A549 (cell line): ENCODE measurements at regions not wholly inside any gene's neighbourhood (a gene's known extent, or its start where the extent isn't known, plus 50 kb on each side); places are given as distances from the start of the nearest gene placed in this dataset.

Experiments
- ATAC-seq, 2 experiments: fragments of 200-7000 bp in 1 of 2; fragments of >200 bp in 1 of 2; cut with Nextera tagmentation in 1 of 2; cut with Tn5 transposase in 1 of 2; 3 replicates each; pipeline versions ENCODE4 v1.8.0 to v1.9.1; 2018 to 2020; ENCODE audit warnings: mild to moderate bottlenecking in 1 of 2, moderate library complexity in 1 of 2
- CTCF ChIA-PET: fragments of 300-600 bp; sonication (Branson Sonifier 250); formaldehyde crosslinking; extraction: SDS; loops from one replicate; lab custom pipeline; 2021; ENCODE audit warnings: antibody characterized with exemption, inconsistent platforms; lab: Yijun Ruan, JAX
- POLR2A ChIA-PET: fragments of 350-600 bp; formaldehyde crosslinking; extraction: SDS; loops from one replicate; lab custom pipeline; 2021; ENCODE audit warnings: antibody characterized with exemption, inconsistent platforms; lab: Yijun Ruan, JAX
- DNase-seq, 2 experiments: peaks; one replicate each; pipeline versions ENCODE4 v3.0.0 to v3.0.0-alpha.2; 2011 to 2016; ENCODE audit warnings: low read depth in 1 of 2, low spot score in 1 of 2
- FAIRE-seq: peaks from 2 replicates; lab custom pipeline; 2011; peaks lifted over from hg19 to GRCh38; lab: Jason Lieb, UNC
- H3K27ac ChIP-seq, 2 experiments: fragments of >200 bp; sonication (Bioruptor Twin); formaldehyde crosslinking; 3 replicates each; pipeline ENCODE4 v1.5.1; 2016 to 2017
- H3K4me1 ChIP-seq: fragments of >200 bp; sonication (Bioruptor Twin); formaldehyde crosslinking; 3 replicates; pipeline ENCODE4 v1.6.1; 2016
- H3K4me2 ChIP-seq: fragments of >200 bp; sonication (Bioruptor Twin); formaldehyde crosslinking; 3 replicates; pipeline ENCODE4 v1.6.1; 2016
- H3K4me3 ChIP-seq: fragments of >200 bp; sonication (Bioruptor Twin); formaldehyde crosslinking; 3 replicates; pipeline ENCODE4 v1.5.1; 2016
- H3K9me3 ChIP-seq: fragments of >200 bp; sonication (Bioruptor Twin); formaldehyde crosslinking; 3 replicates; pipeline ENCODE4 v1.6.1; 2016
- EP300 ChIP-seq, 2 experiments: fragments of >200 bp; sonication (Bioruptor Twin); formaldehyde crosslinking; IDR thresholded peaks; 2 replicates in 1 of 2; 3 replicates in 1 of 2; pipeline ENCODE4 v1.6.1; 2016 to 2017
- ESRRA ChIP-seq: fragments of 150-350 bp; IDR thresholded peaks from 2 replicates; pipeline ENCODE4 v1.6.1; 2014; ENCODE audit warnings: mild to moderate bottlenecking, low read length, borderline replicate concordance
- HDAC2 ChIP-seq: fragments of 200-600 bp; sonication (generic); IDR thresholded peaks from 2 replicates; pipeline ENCODE4 v1.6.1; 2016
- HOXB13 ChIP-seq: fragments of 250-450 bp; sonication (Bioruptor Pico); IDR thresholded peaks from 2 replicates; pipeline ENCODE4 v1.5.0; 2020; ENCODE audit warnings: low read depth, mild to moderate bottlenecking, moderate library complexity
- HOXB5 ChIP-seq: fragments of 250-450 bp; sonication (Bioruptor Pico); IDR thresholded peaks from 2 replicates; pipeline ENCODE4 v1.5.0; 2020; ENCODE audit warnings: mild to moderate bottlenecking, moderate library complexity
- JUNB ChIP-seq: fragments of >200 bp; sonication (Bioruptor Twin); formaldehyde crosslinking; IDR thresholded peaks from 2 replicates; pipeline ENCODE4 v1.6.1; 2016
- MAZ ChIP-seq: fragments of 150-350 bp; IDR thresholded peaks from 2 replicates; pipeline ENCODE4 v1.6.1; 2014; ENCODE audit warnings: antibody characterized with exemption, low read depth, low read length, borderline replicate concordance
- NFE2L2 ChIP-seq: fragments of 150-350 bp; conservative IDR thresholded peaks from 2 replicates; pipeline ENCODE4 v1.6.1; 2014; ENCODE audit warnings: low read length
- POLR2A ChIP-seq: IDR thresholded peaks from 2 replicates; pipeline ENCODE4 v1.6.1; 2012; ENCODE audit warnings: mild to moderate bottlenecking, low read length
- RARB ChIP-seq: fragments of 250-450 bp; sonication (Bioruptor Pico); IDR thresholded peaks from 2 replicates; pipeline ENCODE4 v1.8.0; 2021; ENCODE audit warnings: mild to moderate bottlenecking, moderate library complexity
- RFX5 ChIP-seq: fragments of 450-650 bp; IDR thresholded peaks from 2 replicates; pipeline ENCODE4 v1.7.1; 2014; ENCODE audit warnings: antibody characterized with exemption, mild to moderate bottlenecking, moderate library complexity
- SREBF2 ChIP-seq: fragments of 450-650 bp; IDR thresholded peaks from 2 replicates; pipeline ENCODE4 v1.6.1; 2014; ENCODE audit warnings: mild to moderate bottlenecking, moderate library complexity
- TFCP2L1 ChIP-seq: fragments of 250-450 bp; sonication (Bioruptor Pico); IDR thresholded peaks from 2 replicates; pipeline ENCODE4 v1.5.0; 2021; ENCODE audit warnings: mild to moderate bottlenecking
- TP53 ChIP-seq: fragments of 250-450 bp; sonication (Bioruptor Pico); IDR thresholded peaks from 2 replicates; pipeline ENCODE4 v1.5.0; 2021; ENCODE audit warnings: mild to moderate bottlenecking, moderate library complexity
- WGBS: methylation state at CpG from one replicate; pipeline ENCODE4 v1.1.6; 2017; ENCODE audit errors: missing lambda C conversion rate; 5-methylcytosine and 5-hydroxymethylcytosine counted together
- TF ChIP-seq, protein P1 (sequence below): fragments of 150-350 bp; IDR thresholded peaks from 2 replicates; pipeline ENCODE4 v1.6.1; 2014; ENCODE audit warnings: low read depth, mild to moderate bottlenecking, low read length
- TF ChIP-seq, protein P2 (sequence below): fragments of >200 bp; sonication (Bioruptor Twin); formaldehyde crosslinking; IDR thresholded peaks from 3 replicates; pipeline ENCODE4 v1.5.1; 2016
- TF ChIP-seq, protein P3 (sequence below): fragments of 200-600 bp; sonication (generic); IDR thresholded peaks from 2 replicates; pipeline ENCODE4 v1.6.1; 2016; ENCODE audit warnings: antibody characterized with exemption, mild to moderate bottlenecking, moderate library complexity
- TF ChIP-seq, protein P4 (sequence below): fragments of 250-450 bp; sonication (Bioruptor Pico); IDR thresholded peaks from 2 replicates; pipeline ENCODE4 v1.5.0; 2021; ENCODE audit warnings: mild to moderate bottlenecking, moderate library complexity, borderline replicate concordance
- TF ChIP-seq, protein P5 (sequence below): fragments of 450-650 bp; IDR thresholded peaks from 2 replicates; pipeline ENCODE4 v1.6.1; 2014; ENCODE audit warnings: antibody characterized with exemption
- TF ChIP-seq, protein P6 (sequence below): IDR thresholded peaks from 2 replicates; pipeline ENCODE4 v1.6.1; 2012

DNA sequence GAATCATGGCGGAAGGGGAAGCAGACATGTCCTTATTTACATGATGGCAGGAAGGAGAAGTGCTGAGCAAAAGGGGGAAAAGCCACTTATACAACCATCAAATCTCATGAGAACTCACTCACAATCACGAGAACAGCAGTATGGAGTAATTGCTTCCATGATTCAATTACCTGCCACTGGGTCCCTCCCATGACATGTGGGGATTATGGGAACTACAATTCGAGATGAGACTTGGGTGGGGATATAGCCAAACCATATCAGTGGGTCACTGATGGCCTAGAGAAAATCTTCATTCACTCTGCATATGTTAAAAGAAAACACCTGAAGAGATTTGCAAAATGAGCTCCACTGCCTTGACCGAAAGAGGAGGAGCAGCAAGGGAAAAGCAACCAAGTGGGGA, 130.3 kb upstream of the FAM20A start:
- TF ChIP-seq, protein P1, sequence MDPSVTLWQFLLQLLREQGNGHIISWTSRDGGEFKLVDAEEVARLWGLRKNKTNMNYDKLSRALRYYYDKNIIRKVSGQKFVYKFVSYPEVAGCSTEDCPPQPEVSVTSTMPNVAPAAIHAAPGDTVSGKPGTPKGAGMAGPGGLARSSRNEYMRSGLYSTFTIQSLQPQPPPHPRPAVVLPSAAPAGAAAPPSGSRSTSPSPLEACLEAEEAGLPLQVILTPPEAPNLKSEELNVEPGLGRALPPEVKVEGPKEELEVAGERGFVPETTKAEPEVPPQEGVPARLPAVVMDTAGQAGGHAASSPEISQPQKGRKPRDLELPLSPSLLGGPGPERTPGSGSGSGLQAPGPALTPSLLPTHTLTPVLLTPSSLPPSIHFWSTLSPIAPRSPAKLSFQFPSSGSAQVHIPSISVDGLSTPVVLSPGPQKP, result no peak
- TF ChIP-seq TP53 (CRISPR knock-in tag) (no peak), EP300 (IDR thresholded peaks at IDR 0.05) (no peak), RFX5 (no peak), HOXB5 (CRISPR knock-in tag) (no peak), POLR2A (no peak), NFE2L2 (no peak), JUNB (no peak), TFCP2L1 (CRISPR knock-in tag) (no peak), SREBF2 (no peak), HDAC2 (no peak), ESRRA (no peak), RARB (CRISPR knock-in tag) (no peak), MAZ (no peak), HOXB13 (CRISPR knock-in tag) (no peak)
- TF ChIP-seq, protein P2, sequence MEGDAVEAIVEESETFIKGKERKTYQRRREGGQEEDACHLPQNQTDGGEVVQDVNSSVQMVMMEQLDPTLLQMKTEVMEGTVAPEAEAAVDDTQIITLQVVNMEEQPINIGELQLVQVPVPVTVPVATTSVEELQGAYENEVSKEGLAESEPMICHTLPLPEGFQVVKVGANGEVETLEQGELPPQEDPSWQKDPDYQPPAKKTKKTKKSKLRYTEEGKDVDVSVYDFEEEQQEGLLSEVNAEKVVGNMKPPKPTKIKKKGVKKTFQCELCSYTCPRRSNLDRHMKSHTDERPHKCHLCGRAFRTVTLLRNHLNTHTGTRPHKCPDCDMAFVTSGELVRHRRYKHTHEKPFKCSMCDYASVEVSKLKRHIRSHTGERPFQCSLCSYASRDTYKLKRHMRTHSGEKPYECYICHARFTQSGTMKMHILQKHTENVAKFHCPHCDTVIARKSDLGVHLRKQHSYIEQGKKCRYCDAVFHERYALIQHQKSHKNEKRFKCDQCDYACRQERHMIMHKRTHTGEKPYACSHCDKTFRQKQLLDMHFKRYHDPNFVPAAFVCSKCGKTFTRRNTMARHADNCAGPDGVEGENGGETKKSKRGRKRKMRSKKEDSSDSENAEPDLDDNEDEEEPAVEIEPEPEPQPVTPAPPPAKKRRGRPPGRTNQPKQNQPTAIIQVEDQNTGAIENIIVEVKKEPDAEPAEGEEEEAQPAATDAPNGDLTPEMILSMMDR, result no peak
- TF ChIP-seq, protein P3, sequence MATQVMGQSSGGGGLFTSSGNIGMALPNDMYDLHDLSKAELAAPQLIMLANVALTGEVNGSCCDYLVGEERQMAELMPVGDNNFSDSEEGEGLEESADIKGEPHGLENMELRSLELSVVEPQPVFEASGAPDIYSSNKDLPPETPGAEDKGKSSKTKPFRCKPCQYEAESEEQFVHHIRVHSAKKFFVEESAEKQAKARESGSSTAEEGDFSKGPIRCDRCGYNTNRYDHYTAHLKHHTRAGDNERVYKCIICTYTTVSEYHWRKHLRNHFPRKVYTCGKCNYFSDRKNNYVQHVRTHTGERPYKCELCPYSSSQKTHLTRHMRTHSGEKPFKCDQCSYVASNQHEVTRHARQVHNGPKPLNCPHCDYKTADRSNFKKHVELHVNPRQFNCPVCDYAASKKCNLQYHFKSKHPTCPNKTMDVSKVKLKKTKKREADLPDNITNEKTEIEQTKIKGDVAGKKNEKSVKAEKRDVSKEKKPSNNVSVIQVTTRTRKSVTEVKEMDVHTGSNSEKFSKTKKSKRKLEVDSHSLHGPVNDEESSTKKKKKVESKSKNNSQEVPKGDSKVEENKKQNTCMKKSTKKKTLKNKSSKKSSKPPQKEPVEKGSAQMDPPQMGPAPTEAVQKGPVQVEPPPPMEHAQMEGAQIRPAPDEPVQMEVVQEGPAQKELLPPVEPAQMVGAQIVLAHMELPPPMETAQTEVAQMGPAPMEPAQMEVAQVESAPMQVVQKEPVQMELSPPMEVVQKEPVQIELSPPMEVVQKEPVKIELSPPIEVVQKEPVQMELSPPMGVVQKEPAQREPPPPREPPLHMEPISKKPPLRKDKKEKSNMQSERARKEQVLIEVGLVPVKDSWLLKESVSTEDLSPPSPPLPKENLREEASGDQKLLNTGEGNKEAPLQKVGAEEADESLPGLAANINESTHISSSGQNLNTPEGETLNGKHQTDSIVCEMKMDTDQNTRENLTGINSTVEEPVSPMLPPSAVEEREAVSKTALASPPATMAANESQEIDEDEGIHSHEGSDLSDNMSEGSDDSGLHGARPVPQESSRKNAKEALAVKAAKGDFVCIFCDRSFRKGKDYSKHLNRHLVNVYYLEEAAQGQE, result no peak
- TF ChIP-seq, protein P4, sequence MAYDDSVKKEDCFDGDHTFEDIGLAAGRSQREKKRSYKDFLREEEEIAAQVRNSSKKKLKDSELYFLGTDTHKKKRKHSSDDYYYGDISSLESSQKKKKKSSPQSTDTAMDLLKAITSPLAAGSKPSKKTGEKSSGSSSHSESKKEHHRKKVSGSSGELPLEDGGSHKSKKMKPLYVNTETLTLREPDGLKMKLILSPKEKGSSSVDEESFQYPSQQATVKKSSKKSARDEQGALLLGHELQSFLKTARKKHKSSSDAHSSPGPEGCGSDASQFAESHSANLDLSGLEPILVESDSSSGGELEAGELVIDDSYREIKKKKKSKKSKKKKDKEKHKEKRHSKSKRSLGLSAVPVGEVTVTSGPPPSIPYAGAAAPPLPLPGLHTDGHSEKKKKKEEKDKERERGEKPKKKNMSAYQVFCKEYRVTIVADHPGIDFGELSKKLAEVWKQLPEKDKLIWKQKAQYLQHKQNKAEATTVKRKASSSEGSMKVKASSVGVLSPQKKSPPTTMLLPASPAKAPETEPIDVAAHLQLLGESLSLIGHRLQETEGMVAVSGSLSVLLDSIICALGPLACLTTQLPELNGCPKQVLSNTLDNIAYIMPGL, result no peak
- TF ChIP-seq, protein P5, sequence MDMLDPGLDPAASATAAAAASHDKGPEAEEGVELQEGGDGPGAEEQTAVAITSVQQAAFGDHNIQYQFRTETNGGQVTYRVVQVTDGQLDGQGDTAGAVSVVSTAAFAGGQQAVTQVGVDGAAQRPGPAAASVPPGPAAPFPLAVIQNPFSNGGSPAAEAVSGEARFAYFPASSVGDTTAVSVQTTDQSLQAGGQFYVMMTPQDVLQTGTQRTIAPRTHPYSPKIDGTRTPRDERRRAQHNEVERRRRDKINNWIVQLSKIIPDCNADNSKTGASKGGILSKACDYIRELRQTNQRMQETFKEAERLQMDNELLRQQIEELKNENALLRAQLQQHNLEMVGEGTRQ, result no peak
- TF ChIP-seq, protein P6, sequence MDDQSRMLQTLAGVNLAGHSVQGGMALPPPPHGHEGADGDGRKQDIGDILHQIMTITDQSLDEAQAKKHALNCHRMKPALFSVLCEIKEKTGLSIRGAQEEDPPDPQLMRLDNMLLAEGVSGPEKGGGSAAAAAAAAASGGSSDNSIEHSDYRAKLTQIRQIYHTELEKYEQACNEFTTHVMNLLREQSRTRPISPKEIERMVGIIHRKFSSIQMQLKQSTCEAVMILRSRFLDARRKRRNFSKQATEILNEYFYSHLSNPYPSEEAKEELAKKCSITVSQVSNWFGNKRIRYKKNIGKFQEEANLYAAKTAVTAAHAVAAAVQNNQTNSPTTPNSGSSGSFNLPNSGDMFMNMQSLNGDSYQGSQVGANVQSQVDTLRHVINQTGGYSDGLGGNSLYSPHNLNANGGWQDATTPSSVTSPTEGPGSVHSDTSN, result no peak
- POLR2A ChIA-PET, result no interaction called here
- Histone ChIP-seq H3K27ac (no peak overlapping the region), H3K9me3 (0 out of 3 replicates have a peak, but pooled peaks cover 2% of the 10 kb centered on the region), H3K4me1 (no peaks in the 10 kb centered on the region), H3K4me2 (no peak overlapping the region), H3K4me3 (no peak overlapping the region)
- CTCF ChIA-PET, result interaction anchor here (0.6 to 1.4 kb wide), 2 partner anchors 9 to 584 kb away, joined by 4 to 6 read pairs; no protein-coding TSS in a partner anchor
- DNase-seq (no peak), FAIRE-seq (no peak), ATAC-seq (no peak)
- WGBS, result 24% methylated on average over 4 of the region's 4 CpGs
